Stimulated activated CD4-positive, alpha-beta T cell treated with anti-CD3 and anti-CD28 coated beads, TNF-alpha, amount 100 ng/mL, for 24 hours (primary cell): ENCODE measurements at regions not wholly inside any gene's neighbourhood (a gene's known extent, or its start where the extent isn't known, plus 50 kb on each side); places are given as distances from the start of the nearest gene placed in this dataset.
"Not testable (repeated sequence)": the region's sequence is repeated elsewhere in the genome, so short reads cannot be mapped to it uniquely, and the experiment has no call there.

Experiments
- DNase-seq, 3 experiments: peaks; one replicate each; pipeline ENCODE4 v3.0.0-alpha.2; 2020; ENCODE audit warnings: low read depth in 3 of 3

GRCh38 chr21:28590026-28590425 lies 402.7 kb downstream of the LTN1 start:
- DNase-seq = no peak

GRCh38 chr21:28588997-28589396 lies 403.7 kb downstream of the LTN1 start:
- DNase-seq = no peak

- DNase-seq = no peak
Observed at GRCh38 chr21:28587748-28588147, 404.9 kb downstream of the LTN1 start.

DNA sequence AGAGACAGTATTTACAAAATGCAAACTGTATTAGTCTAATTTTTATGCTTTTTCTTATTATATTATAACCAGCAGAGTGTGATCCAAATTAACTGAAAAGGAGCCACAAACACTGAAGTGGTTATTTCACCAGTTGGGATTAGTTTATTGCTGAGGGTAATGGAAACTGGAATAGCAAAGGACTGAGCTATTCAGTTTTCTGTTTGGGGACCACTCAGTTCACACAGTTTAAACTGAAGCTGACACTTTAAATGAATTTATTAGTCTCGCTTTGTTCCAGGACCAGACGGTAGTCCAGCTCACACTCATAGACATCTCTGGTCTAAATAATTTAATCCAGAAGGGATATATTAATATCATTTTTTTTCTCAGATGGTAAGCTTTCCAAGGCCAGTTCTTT lies 410.7 kb downstream of the LTN1 start:
- DNase-seq = no peak

GRCh38 chr21:28581311-28581731 lies 411.4 kb downstream of the LTN1 start:
- DNase-seq = not testable (repeated sequence)

GRCh38 chr21:28580585-28580984 lies 412.1 kb downstream of the LTN1 start:
- DNase-seq = no peak

GRCh38 chr21:28579986-28580550 lies 412.6 kb downstream of the LTN1 start:
- no peak for DNase-seq

DNA sequence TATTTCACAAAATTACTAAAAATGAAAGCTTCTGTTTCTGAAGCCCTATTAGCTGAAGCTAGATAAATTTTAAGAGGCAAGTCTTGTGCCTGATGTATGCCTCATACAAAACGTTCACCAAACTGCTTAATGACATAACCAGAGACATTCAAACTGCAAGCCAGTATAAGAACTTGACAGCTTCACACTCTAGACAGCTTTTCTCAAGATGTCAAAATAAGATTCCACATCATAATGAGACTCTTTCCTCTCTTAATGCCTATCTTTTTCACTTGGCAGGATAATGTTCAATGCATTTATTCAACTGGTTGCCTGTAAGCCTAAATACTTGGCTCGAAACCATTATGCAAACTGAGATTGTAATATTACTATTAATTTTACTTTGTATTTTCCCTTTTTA lies 424.0 kb downstream of the LTN1 start:
- no peak for DNase-seq

GRCh38 chr21:28563933-28564332 lies 428.7 kb downstream of the LTN1 start:
- DNase-seq = not testable (repeated sequence)

DNA sequence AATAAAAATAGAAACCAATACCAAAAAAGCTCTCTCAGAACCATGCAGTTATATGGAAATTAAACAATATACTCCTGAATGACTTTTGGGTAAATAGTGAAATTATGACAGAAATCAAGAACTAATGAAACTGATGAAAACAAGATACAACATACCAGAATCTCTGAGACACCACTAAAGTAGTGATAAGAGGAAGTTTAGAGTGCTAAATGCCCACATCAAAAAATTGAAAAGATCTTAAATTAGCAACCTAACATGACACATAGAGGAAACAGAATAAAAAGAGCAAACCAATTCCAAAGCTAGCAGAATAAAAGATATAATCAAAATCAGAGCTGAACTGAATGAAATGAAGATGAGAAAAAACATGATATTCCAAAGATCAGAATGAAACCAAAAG lies 430.9 kb downstream of the LTN1 start:
- DNase-seq = no peak

GRCh38 chr21:28554660-28555475 lies 437.8 kb downstream of the LTN1 start:
- no peak for DNase-seq

GRCh38 chr21:28550057-28550825 lies 442.4 kb downstream of the LTN1 start:
- no peak for DNase-seq

DNA sequence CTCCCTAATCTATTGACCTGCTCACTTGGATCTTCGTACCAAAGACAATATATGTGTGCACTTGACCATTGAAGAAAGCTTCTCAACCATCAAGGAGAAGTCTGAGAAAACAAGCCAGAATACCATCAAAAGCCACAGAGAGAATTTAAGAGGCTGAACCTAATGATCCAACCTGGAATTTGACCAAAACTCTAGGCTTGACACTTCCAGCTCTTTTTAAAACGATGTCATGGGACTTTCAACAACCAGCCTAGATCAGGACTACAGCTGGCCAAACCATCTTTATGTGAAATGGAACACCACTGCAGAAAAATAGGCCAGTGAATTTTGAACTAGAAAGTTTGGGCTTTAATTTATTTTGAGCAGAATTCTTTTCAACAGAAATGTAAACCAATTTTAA lies 444.4 kb downstream of the LTN1 start:
- DNase-seq = no peak

DNA sequence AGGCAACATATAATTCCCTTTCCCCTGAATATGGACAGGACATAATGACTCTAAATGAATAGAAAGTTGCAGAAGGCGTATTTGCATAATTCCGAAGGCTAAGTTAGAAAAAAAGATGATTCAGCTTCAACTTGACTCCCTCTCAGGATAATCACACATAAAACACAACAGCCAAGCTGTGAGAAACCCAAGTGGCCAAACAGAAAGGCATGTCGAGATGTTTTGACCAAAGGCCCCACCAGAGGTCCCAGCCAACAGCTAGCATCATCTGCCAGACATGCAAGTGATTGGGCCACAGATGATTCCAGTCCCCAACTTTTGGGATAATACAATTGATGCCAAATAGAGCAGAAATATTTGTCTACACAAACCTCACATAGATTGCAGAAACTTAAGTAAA lies 444.9 kb downstream of the LTN1 start:
- no peak for DNase-seq

DNA sequence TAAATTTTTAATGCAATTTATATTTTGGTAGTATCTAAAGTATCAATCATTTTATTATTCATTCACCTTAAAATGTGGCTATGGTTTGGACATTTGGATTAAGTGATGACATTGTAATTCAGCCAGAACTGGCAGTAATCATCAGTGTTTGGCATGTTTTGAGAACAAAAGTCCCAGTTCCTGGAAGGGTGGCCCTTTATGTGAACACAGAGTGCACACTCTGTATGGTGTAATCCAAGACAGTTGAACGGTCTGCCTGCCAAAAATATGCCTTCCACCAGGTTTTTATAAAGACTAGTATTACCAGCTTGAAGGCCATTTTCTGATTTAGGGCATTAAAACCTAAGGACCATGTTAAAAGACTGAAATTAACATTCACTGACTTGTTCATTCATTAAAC lies 448.7 kb downstream of the LTN1 start:
- DNase-seq = no peak

DNA sequence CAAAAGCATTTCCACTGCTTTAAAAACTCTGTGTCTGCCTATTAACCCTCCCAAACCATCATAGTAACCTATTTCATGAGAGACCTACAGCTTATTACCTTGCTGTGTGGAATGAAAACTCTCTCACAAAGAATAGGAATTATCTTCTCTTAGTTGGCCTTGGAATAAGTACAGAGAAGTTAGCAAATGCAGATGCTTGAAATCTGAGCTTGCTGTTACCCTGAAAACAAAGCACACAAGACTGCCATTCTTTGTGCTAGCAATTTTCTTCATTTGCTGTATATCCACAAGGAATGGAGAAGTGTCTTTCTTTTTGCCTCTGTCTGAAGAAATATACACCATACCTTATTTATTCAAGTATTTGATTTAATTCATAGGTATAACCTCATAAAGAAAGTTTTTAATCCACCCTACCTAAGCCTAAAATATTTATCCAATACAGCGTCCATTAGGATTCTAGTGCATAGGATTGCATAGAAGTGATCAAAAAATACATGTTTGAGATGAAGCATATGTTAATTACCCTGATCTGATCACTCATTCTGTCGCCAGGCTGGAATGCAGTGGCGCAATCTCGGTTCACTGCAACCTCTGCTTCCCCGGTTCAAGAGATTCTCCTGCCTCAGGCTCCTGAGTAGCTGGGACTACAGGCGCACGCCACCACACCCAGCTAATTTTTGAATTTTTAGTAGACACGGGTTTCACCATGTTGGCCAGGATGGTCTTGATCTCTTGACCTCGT lies 451.1 kb downstream of the LTN1 start:
- DNase-seq = no peak

DNA sequence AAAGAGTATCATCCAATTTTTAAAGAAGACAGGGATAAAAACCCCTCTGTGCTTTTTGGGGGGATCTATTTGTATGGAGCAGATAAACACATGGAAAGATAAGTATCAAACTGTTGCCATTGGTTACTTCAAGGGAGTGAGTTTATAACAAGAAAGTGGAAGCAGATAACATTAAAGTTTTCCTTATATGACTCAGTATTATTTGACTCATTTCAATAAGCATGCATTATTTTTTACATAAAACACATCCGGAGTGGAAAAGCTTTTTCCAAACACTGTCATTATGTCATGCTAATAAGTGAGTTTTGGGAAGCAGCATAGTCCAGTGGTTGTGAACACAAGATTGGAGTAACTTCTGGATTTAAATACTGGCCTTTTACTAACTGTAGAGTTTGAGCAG lies 452.2 kb downstream of the LTN1 start:
- DNase-seq = no peak

- no peak for DNase-seq
Observed at GRCh38 chr21:28539623-28539988, 453.1 kb downstream of the LTN1 start.

GRCh38 chr21:28538987-28539622 lies 453.6 kb downstream of the LTN1 start:
- DNase-seq = no peak

DNA sequence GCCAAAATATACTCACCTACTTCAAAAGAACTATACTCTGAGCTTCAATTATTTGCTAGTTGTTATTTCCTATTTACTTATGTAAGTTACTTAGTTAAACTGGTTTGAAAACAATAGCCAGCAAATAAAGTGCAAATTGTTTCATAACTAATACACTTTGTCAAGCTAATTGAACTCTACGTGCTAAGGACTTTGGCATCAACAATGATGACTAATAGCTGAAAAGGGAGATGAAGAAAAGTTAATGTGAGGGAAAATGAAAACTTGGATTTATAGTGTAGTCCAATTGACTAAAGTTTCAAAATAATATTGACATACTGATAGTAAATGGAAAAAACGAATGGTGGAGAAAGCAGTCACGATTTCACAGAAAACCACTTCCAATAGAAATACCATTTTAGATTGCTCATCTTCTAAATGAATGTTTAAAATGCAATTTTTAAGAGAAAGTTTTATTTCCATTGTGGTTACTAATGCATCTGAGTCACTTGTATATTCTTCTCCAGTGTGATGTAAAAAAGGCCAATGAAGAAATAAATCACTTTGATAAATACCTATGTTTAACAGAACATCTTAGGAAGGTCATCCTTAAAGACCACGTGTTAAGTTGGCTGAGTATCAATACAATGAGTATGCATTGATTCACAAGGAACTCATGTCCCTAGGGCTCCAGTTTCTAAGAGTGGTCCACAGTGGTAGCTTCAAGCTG lies 455.2 kb downstream of the LTN1 start:
- no peak for DNase-seq

GRCh38 chr21:28532446-28532845 lies 460.2 kb downstream of the LTN1 start:
- DNase-seq = no peak
